ENCODE measurements at regions not wholly inside any gene's neighbourhood (a gene's known extent, or its start where the extent isn't known, plus 50 kb on each side); places are given as distances from the start of the nearest gene placed in this dataset.
"Not testable (repeated sequence)": the region's sequence is repeated elsewhere in the genome, so short reads cannot be mapped to it uniquely, and the experiment has no call there.

GRCh38 chr21:18723171-18723570, 319.6 kb upstream of the TMPRSS15 start:
- no peak for DNase-seq

GRCh38 chr21:18725653-18726052, 322.1 kb upstream of the TMPRSS15 start:
- peak in 1 of 2 experiments; percentile 1 for DNase-seq

- no peak for DNase-seq
Measured at GRCh38 chr21:18741954-18742353, 338.4 kb upstream of the TMPRSS15 start.

GRCh38 chr21:18743531-18743930, 339.9 kb upstream of the TMPRSS15 start:
- no peak for DNase-seq

GRCh38 chr21:18744840-18745239, 341.3 kb upstream of the TMPRSS15 start:
- no peak for DNase-seq

GRCh38 chr21:18752894-18753293, 349.3 kb upstream of the TMPRSS15 start:
- DNase-seq = not testable (repeated sequence)

- DNase-seq = peak in 1 of 2 experiments; percentile 5
Measured at GRCh38 chr21:18756272-18756671, 352.7 kb upstream of the TMPRSS15 start.

GRCh38 chr21:18759267-18759666, 355.7 kb upstream of the TMPRSS15 start:
- no peak for DNase-seq

- DNase-seq = no peak
Measured at GRCh38 chr21:18759751-18760161, 356.2 kb upstream of the TMPRSS15 start.

GRCh38 chr21:18760247-18760646, 356.7 kb upstream of the TMPRSS15 start:
- DNase-seq = no peak

GRCh38 chr21:18764720-18765119, 361.1 kb upstream of the TMPRSS15 start:
- DNase-seq = no peak

- DNase-seq = no peak
Measured at GRCh38 chr21:18769599-18769998, 366.0 kb upstream of the TMPRSS15 start.

GRCh38 chr21:18771845-18772380, 368.3 kb upstream of the TMPRSS15 start:
- DNase-seq = peak in 1 of 2 experiments; percentile 1

- DNase-seq = peak in 1 of 2 experiments; percentile 26
Measured at GRCh38 chr21:18772404-18772803, 368.8 kb upstream of the TMPRSS15 start.

- no peak for DNase-seq
Measured at GRCh38 chr21:18772897-18773296, 369.3 kb upstream of the TMPRSS15 start.

GRCh38 chr21:18776936-18777335, 373.4 kb upstream of the TMPRSS15 start:
- DNase-seq = no peak

GRCh38 chr21:18782721-18783120, 379.1 kb upstream of the TMPRSS15 start:
- no peak for DNase-seq

GRCh38 chr21:18801468-18801867, 397.9 kb upstream of the TMPRSS15 start:
- peak in 1 of 2 experiments; percentile 42 for DNase-seq

- DNase-seq = no peak
Measured at GRCh38 chr21:18803624-18804023, 400.0 kb upstream of the TMPRSS15 start.

- DNase-seq = no peak
Measured at GRCh38 chr21:18810136-18810535, 406.6 kb upstream of the TMPRSS15 start.

GRCh38 chr21:18812308-18812707, 408.7 kb upstream of the TMPRSS15 start:
- DNase-seq = no peak

GRCh38 chr21:18819507-18819906, 415.9 kb upstream of the TMPRSS15 start:
- DNase-seq = no peak

- DNase-seq = no peak
Measured at GRCh38 chr21:18826562-18826961, 423.0 kb upstream of the TMPRSS15 start.

GRCh38 chr21:18831942-18832676, 428.5 kb upstream of the TMPRSS15 start:
- no peak for DNase-seq

GRCh38 chr21:18832950-18833349, 429.4 kb upstream of the TMPRSS15 start:
- DNase-seq = peak; percentile 34 to 89

Measured in SW 1271 (cell line).